ENCODE measurements at regions not wholly inside any gene's neighbourhood (a gene's known extent, or its start where the extent isn't known, plus 50 kb on each side); places are given as distances from the start of the nearest gene placed in this dataset.

GRCh38 chrX:140933874-140934655 is 68.3 kb upstream of the SPANXB1 start:
- no peak for TF ChIP-seq CTCF (tag by site-specific recombination; IDR thresholded peaks at IDR 0.05)
- no peak for TF ChIP-seq ZBTB26 (tag by site-specific recombination; optimal IDR thresholded peaks at IDR 0.05)
- TF ChIP-seq ZNF677 (tag by site-specific recombination; IDR thresholded peaks at IDR 0.05), result no peak
- no peak for TF ChIP-seq PBX3 (CRISPR knock-in tag; IDR thresholded peaks at IDR 0.05)
- no peak for TF ChIP-seq ZNF704 (tag by site-specific recombination; IDR thresholded peaks at IDR 0.05)
- TF ChIP-seq ZNF175 (tag by site-specific recombination; IDR thresholded peaks at IDR 0.05), result no peak
- no peak for TF ChIP-seq PRDM1 (tag by site-specific recombination; IDR thresholded peaks at IDR 0.05)
- no peak for TF ChIP-seq PRDM4 (tag by site-specific recombination; IDR thresholded peaks at IDR 0.05)
- no peak for TF ChIP-seq REST (tag by site-specific recombination; IDR thresholded peaks at IDR 0.05)
- no peak for TF ChIP-seq PATZ1 (tag by site-specific recombination; IDR thresholded peaks at IDR 0.05)
